ENCODE measurements at regions not wholly inside any gene's neighbourhood (a gene's known extent, or its start where the extent isn't known, plus 50 kb on each side); places are given as distances from the start of the nearest gene placed in this dataset.

DNA sequence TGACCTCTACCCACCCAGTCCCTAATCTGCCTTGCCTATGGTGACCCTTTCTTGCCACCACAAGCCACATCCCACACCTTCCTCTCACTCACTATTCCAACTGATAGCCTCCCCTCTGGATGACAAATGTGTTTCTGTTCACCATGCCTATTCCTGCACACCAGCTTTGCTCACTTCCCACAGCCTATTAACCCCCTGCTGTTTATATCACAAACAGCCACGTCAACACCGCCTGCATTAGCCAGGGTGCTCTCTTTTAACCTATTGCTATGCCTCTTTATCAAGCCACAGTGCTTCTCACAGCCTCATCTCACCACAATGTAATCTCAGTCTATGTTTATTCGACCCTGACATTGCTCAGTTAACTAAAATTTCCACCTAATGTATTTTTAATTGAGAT lies 271.8 kb downstream of the SUCLG1 start:
- H3K36me3 ChIP-seq (ENCODE audit: control insufficient read depth in 2 of 3, insufficient read depth in 3 of 3, low read length in 3 of 3), result no peaks in the 10 kb centered on the region
- no peak for FAIRE-seq
- intact Hi-C loops (cut with DNase I), result no loop called here

DNA sequence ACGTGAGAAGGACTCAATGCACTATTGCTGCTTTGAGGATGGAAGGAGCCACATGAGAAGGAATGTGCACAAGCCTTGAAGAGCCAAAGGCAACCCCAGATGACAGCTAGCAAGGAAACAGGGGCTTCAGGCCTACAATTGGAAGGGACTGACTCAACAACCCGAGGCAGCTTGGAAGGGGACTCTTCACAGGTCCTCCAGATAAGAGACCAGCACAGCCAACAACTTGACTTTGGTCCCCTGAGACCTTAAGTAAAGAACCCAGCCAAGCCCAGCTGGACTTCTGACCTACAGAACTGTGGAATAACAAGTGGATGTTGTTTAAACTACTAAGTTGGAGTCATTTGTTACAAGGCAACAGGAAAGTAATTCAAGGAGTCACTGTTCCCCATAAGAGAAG lies 277.2 kb downstream of the SUCLG1 start:
- no peak overlapping the region for H3K9ac ChIP-seq (ENCODE audit: low read length in 3 of 3)

More for the DNA sequence above, 271.8 kb downstream of the SUCLG1 start:
- no peaks in the 10 kb centered on the region for H3K27me3 ChIP-seq (ENCODE audit: control insufficient read depth, insufficient read depth, low read length)
- TF ChIP-seq, protein P1, sequence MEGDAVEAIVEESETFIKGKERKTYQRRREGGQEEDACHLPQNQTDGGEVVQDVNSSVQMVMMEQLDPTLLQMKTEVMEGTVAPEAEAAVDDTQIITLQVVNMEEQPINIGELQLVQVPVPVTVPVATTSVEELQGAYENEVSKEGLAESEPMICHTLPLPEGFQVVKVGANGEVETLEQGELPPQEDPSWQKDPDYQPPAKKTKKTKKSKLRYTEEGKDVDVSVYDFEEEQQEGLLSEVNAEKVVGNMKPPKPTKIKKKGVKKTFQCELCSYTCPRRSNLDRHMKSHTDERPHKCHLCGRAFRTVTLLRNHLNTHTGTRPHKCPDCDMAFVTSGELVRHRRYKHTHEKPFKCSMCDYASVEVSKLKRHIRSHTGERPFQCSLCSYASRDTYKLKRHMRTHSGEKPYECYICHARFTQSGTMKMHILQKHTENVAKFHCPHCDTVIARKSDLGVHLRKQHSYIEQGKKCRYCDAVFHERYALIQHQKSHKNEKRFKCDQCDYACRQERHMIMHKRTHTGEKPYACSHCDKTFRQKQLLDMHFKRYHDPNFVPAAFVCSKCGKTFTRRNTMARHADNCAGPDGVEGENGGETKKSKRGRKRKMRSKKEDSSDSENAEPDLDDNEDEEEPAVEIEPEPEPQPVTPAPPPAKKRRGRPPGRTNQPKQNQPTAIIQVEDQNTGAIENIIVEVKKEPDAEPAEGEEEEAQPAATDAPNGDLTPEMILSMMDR (IDR thresholded peaks at IDR 0.05; ENCODE audit: borderline replicate concordance, extremely low read depth, insufficient read depth), result no peak
- H3K9me3 ChIP-seq (ENCODE audit: control insufficient read depth in 2 of 3, insufficient read depth in 1 of 3, low read length in 3 of 3), result no peaks in the 10 kb centered on the region
- no peak overlapping the region for H3K9ac ChIP-seq (ENCODE audit: low read length in 3 of 3)
- H3K4me3 ChIP-seq (ENCODE audit: low read length in 3 of 3), result no peak overlapping the region
- DNase-seq, result no peak
- H3K4me1 ChIP-seq (ENCODE audit: control insufficient read depth in 2 of 3, insufficient read depth in 2 of 3, low read depth in 1 of 3, low read length in 3 of 3), result no peaks in the 10 kb centered on the region
- no peak overlapping the region for H3K27ac ChIP-seq (ENCODE audit: low read depth in 2 of 2, low read length in 2 of 2)

DNA sequence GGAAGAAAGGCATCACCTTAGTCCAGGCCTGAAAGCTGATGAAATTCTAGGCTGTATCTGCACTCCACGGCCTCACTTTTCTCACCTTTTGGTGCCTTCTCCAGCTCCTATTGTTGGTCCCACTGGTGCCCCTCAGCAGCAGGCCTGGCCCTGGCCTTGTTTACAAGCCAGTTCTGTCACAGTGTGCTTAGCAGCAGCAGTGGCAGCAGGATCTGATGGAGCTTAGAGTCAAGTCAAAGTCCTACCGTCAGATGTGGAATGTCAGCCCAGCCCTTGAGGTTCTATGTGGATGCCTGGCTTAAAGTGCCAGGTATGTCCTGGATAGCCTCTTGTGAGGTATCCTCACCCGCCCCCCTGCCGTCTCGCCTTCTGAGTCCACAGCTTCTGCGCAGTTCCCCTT lies 281.3 kb downstream of the SUCLG1 start:
- Histone ChIP-seq H3K9ac (ENCODE audit: low read length in 3 of 3) (no peak overlapping the region), H3K9me3 (ENCODE audit: control insufficient read depth in 2 of 3, insufficient read depth in 1 of 3, low read length in 3 of 3) (no peaks in the 10 kb centered on the region), H3K36me3 (ENCODE audit: control insufficient read depth in 2 of 3, insufficient read depth in 3 of 3, low read length in 3 of 3) (no peaks in the 10 kb centered on the region), H3K4me3 (ENCODE audit: low read length in 3 of 3) (no peak overlapping the region), H3K4me1 (ENCODE audit: control insufficient read depth in 2 of 3, insufficient read depth in 2 of 3, low read depth in 1 of 3, low read length in 3 of 3) (no peaks in the 10 kb centered on the region), H3K27ac (ENCODE audit: low read depth in 2 of 2, low read length in 2 of 2) (no peak overlapping the region), H3K27me3 (ENCODE audit: control insufficient read depth, insufficient read depth, low read length) (no peaks in the 10 kb centered on the region)
- intact Hi-C loops (cut with DNase I), result no loop called here
- TF ChIP-seq, protein P1 (IDR thresholded peaks at IDR 0.05; ENCODE audit: borderline replicate concordance, extremely low read depth, insufficient read depth), result no peak
- FAIRE-seq (no peak), DNase-seq (no peak)

More for the DNA sequence above, 277.2 kb downstream of the SUCLG1 start:
- Histone ChIP-seq H3K4me1 (ENCODE audit: control insufficient read depth in 2 of 3, insufficient read depth in 2 of 3, low read depth in 1 of 3, low read length in 3 of 3) (no peaks in the 10 kb centered on the region), H3K4me3 (ENCODE audit: low read length in 3 of 3) (no peak overlapping the region), H3K36me3 (ENCODE audit: control insufficient read depth in 2 of 3, insufficient read depth in 3 of 3, low read length in 3 of 3) (no peaks in the 10 kb centered on the region), H3K9me3 (ENCODE audit: control insufficient read depth in 2 of 3, insufficient read depth in 1 of 3, low read length in 3 of 3) (no peaks in the 10 kb centered on the region), H3K27me3 (ENCODE audit: control insufficient read depth, insufficient read depth, low read length) (no peaks in the 10 kb centered on the region), H3K27ac (ENCODE audit: low read depth in 2 of 2, low read length in 2 of 2) (no peak overlapping the region)
- no peak for DNase-seq
- intact Hi-C loops (cut with DNase I), result no loop called here
- no peak for FAIRE-seq
- TF ChIP-seq, protein P1 (IDR thresholded peaks at IDR 0.05; ENCODE audit: borderline replicate concordance, extremely low read depth, insufficient read depth), result no peak

DNA sequence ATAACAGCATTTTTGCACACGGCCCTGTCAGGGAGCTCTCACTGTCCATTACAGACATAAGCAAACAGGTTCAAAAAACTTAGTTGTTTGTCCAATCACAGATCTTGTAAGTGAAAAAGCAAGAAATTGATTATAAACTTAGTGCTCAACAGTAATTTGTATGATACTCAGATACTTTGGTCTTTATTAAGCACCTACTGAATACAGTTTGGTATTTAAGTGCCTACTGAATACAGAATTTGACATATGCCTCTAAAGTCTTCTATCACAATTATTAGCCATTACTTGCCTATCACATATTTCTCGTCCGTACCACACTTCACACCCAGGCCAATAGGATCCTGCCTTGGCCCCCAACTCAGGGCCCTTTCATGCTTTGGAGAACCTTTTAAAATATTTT lies 283.1 kb downstream of the SUCLG1 start:
- DNase-seq, result no peak
- TF ChIP-seq, protein P1 (IDR thresholded peaks at IDR 0.05; ENCODE audit: borderline replicate concordance, extremely low read depth, insufficient read depth), result no peak

More for the DNA sequence above, 283.1 kb downstream of the SUCLG1 start:
- FAIRE-seq, result no peak
- Histone ChIP-seq H3K9me3 (ENCODE audit: control insufficient read depth in 2 of 3, insufficient read depth in 1 of 3, low read length in 3 of 3) (no peaks in the 10 kb centered on the region), H3K36me3 (ENCODE audit: control insufficient read depth in 2 of 3, insufficient read depth in 3 of 3, low read length in 3 of 3) (no peaks in the 10 kb centered on the region), H3K27me3 (ENCODE audit: control insufficient read depth, insufficient read depth, low read length) (no peaks in the 10 kb centered on the region), H3K9ac (ENCODE audit: low read length in 3 of 3) (no peak overlapping the region), H3K27ac (ENCODE audit: low read depth in 2 of 2, low read length in 2 of 2) (no peak overlapping the region), H3K4me1 (ENCODE audit: control insufficient read depth in 2 of 3, insufficient read depth in 2 of 3, low read depth in 1 of 3, low read length in 3 of 3) (no peaks in the 10 kb centered on the region), H3K4me3 (ENCODE audit: low read length in 3 of 3) (no peak overlapping the region)
- intact Hi-C loops (cut with DNase I), result no loop called here
